T-helper 17 cell (primary cell): ENCODE measurements at regions not wholly inside any gene's neighbourhood (a gene's known extent, or its start where the extent isn't known, plus 50 kb on each side); places are given as distances from the start of the nearest gene placed in this dataset.

Source experiments
- ATAC-seq: fragments of 150-1000 bp; cut with Tn5 transposase; 2 replicates; pipeline ENCODE4 v1.10.0; 2021; ENCODE audit warnings: mild to moderate bottlenecking, moderate library complexity
- DNase-seq, 3 donors: peaks; one replicate each; pipeline versions ENCODE4 v3.0.0 to v3.0.0-alpha.2; 2020 to 2021
- H3K9me3 ChIP-seq: one replicate; pipeline ENCODE4 v1.7.0; 2013; ENCODE audit warnings: low read length, mild to moderate bottlenecking; ENCODE audit not compliant: control insufficient read depth, poor library complexity, severe bottlenecking
- H3K27ac Mint-ChIP-seq: one replicate; pipeline ENCODE4 v1.8.0; 2022; ENCODE audit warnings: mild to moderate bottlenecking, moderate library complexity, mixed read lengths
- H3K27me3 Mint-ChIP-seq: one replicate; pipeline ENCODE4 v1.8.0; 2022; ENCODE audit warnings: mixed read lengths
- H3K36me3 Mint-ChIP-seq: one replicate; pipeline ENCODE4 v1.8.0; 2022; ENCODE audit warnings: low read depth, mixed read lengths
- H3K4me1 Mint-ChIP-seq: one replicate; pipeline ENCODE4 v1.8.0; 2022; ENCODE audit warnings: mild to moderate bottlenecking, mixed read lengths
- H3K4me3 Mint-ChIP-seq: one replicate; pipeline ENCODE4 v1.8.0; 2022; ENCODE audit warnings: mild to moderate bottlenecking, moderate library complexity, mixed read lengths

GRCh38 chr11:71124127-71124526 is 128.2 kb downstream of the SHANK2 start:
- H3K9me3 ChIP-seq: no peaks in the 10 kb centered on the region
- Mint-ChIP-seq H3K36me3 (no peaks in the 10 kb centered on the region), H3K4me1 (no peaks in the 10 kb centered on the region), H3K27me3 (peaks cover 10% of the 10 kb centered on the region), H3K4me3 (no peak overlapping the region), H3K27ac (no peak overlapping the region)
- no peak for ATAC-seq
- DNase-seq: no peak

- ATAC-seq (no peak), DNase-seq (no peak)
- Mint-ChIP-seq H3K4me3 (no peak overlapping the region), H3K4me1 (no peaks in the 10 kb centered on the region), H3K36me3 (no peaks in the 10 kb centered on the region), H3K27me3 (peaks cover 33% of the 10 kb centered on the region), H3K27ac (no peak overlapping the region)
- no peaks in the 10 kb centered on the region for H3K9me3 ChIP-seq
These were observed 131.9 kb downstream of the SHANK2 start for GRCh38 chr11:71120471-71120896.

DNA sequence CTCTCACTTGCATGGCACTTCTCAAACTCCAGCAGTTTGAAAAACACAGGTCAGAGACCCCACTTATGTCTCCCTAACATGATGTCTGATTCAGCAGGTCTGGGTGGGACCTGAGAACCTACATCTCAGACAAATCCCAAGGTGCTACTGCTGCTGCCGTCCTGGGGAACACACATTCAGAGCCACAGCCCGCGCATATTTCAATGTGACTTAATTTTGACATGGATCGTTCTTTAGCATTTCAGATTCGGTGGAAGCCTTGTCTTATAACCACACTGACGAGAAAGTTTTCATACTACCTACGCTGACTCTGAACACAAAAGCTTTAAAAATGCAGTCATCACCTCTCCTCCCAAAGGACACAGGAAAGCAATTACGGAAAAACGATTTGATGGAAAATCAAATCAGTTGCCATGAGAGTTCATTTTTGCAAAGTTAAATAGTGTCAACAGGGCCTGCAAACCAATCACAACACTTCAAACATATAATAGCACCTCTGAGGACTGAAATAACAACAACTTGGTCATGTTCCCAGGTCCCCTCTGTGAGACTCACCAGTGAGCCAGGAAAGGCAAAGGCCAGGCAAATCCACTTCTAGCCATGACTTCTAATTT is 132.6 kb downstream of the SHANK2 start:
- Mint-ChIP-seq H3K36me3 (no peaks in the 10 kb centered on the region), H3K4me3 (no peak overlapping the region), H3K4me1 (no peaks in the 10 kb centered on the region), H3K27me3 (peaks cover 33% of the 10 kb centered on the region), H3K27ac (no peak overlapping the region)
- no peaks in the 10 kb centered on the region for H3K9me3 ChIP-seq
- ATAC-seq (no peak), DNase-seq (no peak)

GRCh38 chr11:71118671-71119250 is 133.6 kb downstream of the SHANK2 start:
- no peak for DNase-seq
- ATAC-seq: no peak
- peaks cover 42% of the 10 kb centered on the region for H3K27me3 Mint-ChIP-seq
- H3K27ac Mint-ChIP-seq: no peak overlapping the region
- no peaks in the 10 kb centered on the region for H3K36me3 Mint-ChIP-seq
- H3K4me3 Mint-ChIP-seq: no peak overlapping the region
- no peaks in the 10 kb centered on the region for H3K4me1 Mint-ChIP-seq
- no peaks in the 10 kb centered on the region for H3K9me3 ChIP-seq

DNA sequence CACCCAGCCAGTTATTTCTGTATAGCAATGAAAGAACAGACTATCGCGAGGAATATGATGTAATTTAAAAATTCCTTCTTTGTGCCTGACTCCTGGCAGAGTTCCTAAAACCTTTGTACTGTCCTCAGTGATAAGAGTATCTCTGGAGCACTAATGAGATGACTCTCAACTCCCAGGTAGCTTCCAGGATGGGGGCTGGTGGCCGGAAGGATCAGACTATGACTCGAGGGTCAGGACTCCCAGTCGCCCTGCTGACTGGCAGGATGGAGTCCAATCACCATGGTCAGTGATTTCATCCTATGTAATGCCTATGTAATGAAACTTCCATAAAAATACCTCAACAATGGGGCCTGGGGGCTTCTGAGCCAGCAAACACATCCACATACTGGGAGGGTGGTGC is 135.1 kb downstream of the SHANK2 start:
- DNase-seq (no peak), ATAC-seq (no peak)
- no peak overlapping the region for H3K4me3 Mint-ChIP-seq
- H3K27me3 Mint-ChIP-seq: peaks cover 53% of the 10 kb centered on the region
- H3K4me1 Mint-ChIP-seq: no peaks in the 10 kb centered on the region
- no peaks in the 10 kb centered on the region for H3K9me3 ChIP-seq
- H3K27ac Mint-ChIP-seq: peak overlapping the region; percentile 47
- H3K36me3 Mint-ChIP-seq: no peaks in the 10 kb centered on the region

DNA sequence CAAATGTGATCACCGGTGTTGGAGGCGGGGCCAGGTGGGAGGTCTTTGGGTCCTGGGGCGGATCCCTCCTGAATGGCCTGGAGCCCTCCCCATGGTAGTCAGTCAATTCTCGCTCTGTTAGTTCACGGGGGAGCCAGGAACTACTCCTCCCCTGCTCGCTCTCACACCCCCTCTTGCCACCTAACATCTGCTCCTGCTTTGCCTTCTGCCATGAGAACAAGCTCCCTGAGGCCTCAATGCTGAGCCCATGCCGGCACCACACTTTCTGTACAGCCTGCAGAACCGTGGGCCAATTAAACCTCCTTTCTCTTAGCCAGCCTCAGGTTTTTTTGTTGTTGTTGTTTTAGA is 135.7 kb downstream of the SHANK2 start:
- Mint-ChIP-seq H3K4me1 (no peaks in the 10 kb centered on the region), H3K27me3 (peaks cover 59% of the 10 kb centered on the region), H3K4me3 (no peak overlapping the region), H3K36me3 (no peaks in the 10 kb centered on the region), H3K27ac (peak overlapping the region; percentile 47)
- ATAC-seq: no peak
- H3K9me3 ChIP-seq: no peaks in the 10 kb centered on the region
- DNase-seq: no peak

- Mint-ChIP-seq H3K36me3 (no peaks in the 10 kb centered on the region), H3K4me1 (no peaks in the 10 kb centered on the region), H3K27ac (no peak overlapping the region), H3K4me3 (no peak overlapping the region), H3K27me3 (peaks cover 64% of the 10 kb centered on the region)
- H3K9me3 ChIP-seq: no peaks in the 10 kb centered on the region
- ATAC-seq (no peak), DNase-seq (no peak)
These were observed 136.3 kb downstream of the SHANK2 start for GRCh38 chr11:71115770-71116692.

DNA sequence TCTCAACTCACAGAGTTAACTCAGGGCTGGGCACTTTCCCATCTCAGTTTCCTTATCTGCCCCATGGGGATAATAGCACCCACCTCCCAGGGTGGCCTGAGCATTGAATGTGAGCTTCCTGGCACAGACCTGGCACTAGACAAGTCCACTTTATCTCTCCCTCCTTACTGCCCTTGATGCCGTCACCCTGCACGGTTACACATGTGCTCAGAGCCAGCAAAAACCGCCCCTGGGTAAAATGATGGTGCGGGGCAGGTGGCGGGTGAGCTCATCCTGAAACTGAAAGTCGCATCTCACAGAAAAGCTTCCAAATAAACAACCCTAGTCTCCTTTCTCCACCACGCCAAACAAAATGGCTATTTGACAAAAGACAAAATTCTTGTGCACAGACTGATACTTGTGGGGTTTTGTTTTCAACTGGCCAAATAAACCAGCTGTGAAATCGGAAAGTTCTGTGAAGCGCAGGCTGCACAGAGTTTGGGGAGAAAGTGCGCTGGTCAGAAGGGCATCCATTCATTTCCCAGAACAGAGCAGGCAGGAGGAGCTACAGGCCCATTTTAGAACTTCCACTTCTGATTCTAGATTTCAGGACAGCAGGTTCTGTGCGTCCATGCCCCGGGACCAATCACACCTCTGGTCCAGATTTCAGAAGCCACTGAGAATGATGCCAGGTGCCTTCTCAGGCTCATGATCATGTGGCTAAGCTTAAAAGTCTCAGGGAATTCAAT is 138.1 kb downstream of the SHANK2 start:
- ATAC-seq: no peak
- Mint-ChIP-seq H3K27me3 (peaks cover 67% of the 10 kb centered on the region), H3K4me3 (no peak overlapping the region), H3K4me1 (no peaks in the 10 kb centered on the region), H3K36me3 (no peaks in the 10 kb centered on the region), H3K27ac (no peak overlapping the region)
- no peak for DNase-seq
- no peaks in the 10 kb centered on the region for H3K9me3 ChIP-seq

GRCh38 chr11:71112990-71113389 is 139.4 kb downstream of the SHANK2 start:
- Mint-ChIP-seq H3K4me1 (no peaks in the 10 kb centered on the region), H3K27ac (peak overlapping the region; percentile 61), H3K27me3 (peaks cover 75% of the 10 kb centered on the region), H3K36me3 (no peaks in the 10 kb centered on the region), H3K4me3 (no peak overlapping the region)
- ATAC-seq: no peak
- no peak for DNase-seq
- no peaks in the 10 kb centered on the region for H3K9me3 ChIP-seq

- Mint-ChIP-seq H3K4me3 (no peak overlapping the region), H3K36me3 (no peaks in the 10 kb centered on the region), H3K27ac (peak overlapping the region; percentile 61), H3K27me3 (peaks cover 75% of the 10 kb centered on the region), H3K4me1 (no peaks in the 10 kb centered on the region)
- H3K9me3 ChIP-seq: no peaks in the 10 kb centered on the region
- no peak for DNase-seq
- ATAC-seq: no peak
These were observed 139.9 kb downstream of the SHANK2 start for GRCh38 chr11:71112454-71112853.

DNA sequence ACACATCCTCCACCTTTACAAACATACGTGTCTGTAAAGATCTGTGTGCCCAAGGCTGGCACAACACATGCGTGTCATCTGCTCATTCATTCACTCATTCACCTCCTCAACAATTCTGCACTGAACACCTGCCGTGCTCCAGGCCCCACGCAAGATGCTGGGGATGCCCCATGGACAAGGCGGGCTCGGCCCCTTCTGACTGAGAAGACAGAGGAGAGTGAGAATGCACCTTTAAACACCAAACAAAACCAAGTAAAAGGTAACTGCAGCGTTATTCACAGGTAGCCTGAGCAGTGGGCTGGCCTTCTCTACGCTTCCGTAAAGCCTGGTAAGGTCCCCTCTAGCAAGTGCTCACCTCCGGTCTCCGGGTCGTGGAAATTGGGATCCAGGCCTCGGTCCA is 142.8 kb downstream of the SHANK2 start:
- no peaks in the 10 kb centered on the region for H3K36me3 Mint-ChIP-seq
- no peak for ATAC-seq
- H3K4me1 Mint-ChIP-seq: no peaks in the 10 kb centered on the region
- no peak overlapping the region for H3K4me3 Mint-ChIP-seq
- H3K27ac Mint-ChIP-seq: no peak overlapping the region
- H3K9me3 ChIP-seq: no peaks in the 10 kb centered on the region
- peaks cover 60% of the 10 kb centered on the region for H3K27me3 Mint-ChIP-seq
- DNase-seq: no peak

GRCh38 chr11:71109186-71109585 is 143.2 kb downstream of the SHANK2 start:
- H3K36me3 Mint-ChIP-seq: no peaks in the 10 kb centered on the region

More at GRCh38 chr11:71109186-71109585, 143.2 kb downstream of the SHANK2 start:
- Mint-ChIP-seq H3K27me3 (peaks cover 60% of the 10 kb centered on the region), H3K27ac (no peak overlapping the region), H3K4me1 (no peaks in the 10 kb centered on the region), H3K4me3 (no peak overlapping the region)
- DNase-seq: no peak
- ATAC-seq: no peak
- no peaks in the 10 kb centered on the region for H3K9me3 ChIP-seq
